ENCODE measurements at regions not wholly inside any gene's neighbourhood (a gene's known extent, or its start where the extent isn't known, plus 50 kb on each side); places are given as distances from the start of the nearest gene placed in this dataset.

DNA sequence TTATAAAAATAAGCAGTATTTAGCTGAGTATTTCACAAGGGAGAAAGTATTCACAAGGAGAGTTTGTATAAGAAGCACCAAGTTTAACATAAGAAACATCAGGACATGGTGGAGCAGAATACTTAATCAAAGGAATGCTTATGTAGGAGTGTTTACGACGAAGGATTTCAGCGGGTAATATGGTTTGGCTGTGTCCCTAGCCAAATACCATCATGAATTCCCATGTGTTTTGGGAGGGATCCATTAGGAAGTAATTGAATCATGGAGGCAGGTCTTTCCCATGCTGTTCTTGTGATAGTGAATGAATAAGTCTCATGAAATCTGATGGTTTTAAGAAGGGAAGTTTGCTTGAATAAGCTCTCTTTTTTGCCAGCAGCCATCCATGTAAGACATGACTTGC, 1099.1 kb upstream of the ADGRB3 start:
- ChIA-PET CTCF (no interaction called here), POLR2A (no interaction called here)
- no peak for DNase-seq (ENCODE audit: extremely low spot score)
- no peak for TF ChIP-seq LEF1 (IDR thresholded peaks at IDR 0.05; ENCODE audit: borderline replicate concordance)
- no peak for TF ChIP-seq SUZ12 (IDR thresholded peaks at IDR 0.05)
- TF ChIP-seq TARDBP (IDR thresholded peaks at IDR 0.05) = no peak
- no peak for TF ChIP-seq ELF4 (IDR thresholded peaks at IDR 0.05)
- TF ChIP-seq NFRKB (IDR thresholded peaks at IDR 0.05) = no peak
- TF ChIP-seq CTBP1 (IDR thresholded peaks at IDR 0.05; ENCODE audit: borderline replicate concordance) = no peak
- TF ChIP-seq FOXK2 (IDR thresholded peaks at IDR 0.05) = no peak
- TF ChIP-seq FOXA1 (IDR thresholded peaks at IDR 0.05) = no peak
- no peak for TF ChIP-seq SP1 (IDR thresholded peaks at IDR 0.05)
- no peak for TF ChIP-seq L3MBTL2 (conservative IDR thresholded peaks at IDR 0.05)
- no peak for TF ChIP-seq ZNF384 (IDR thresholded peaks at IDR 0.05)
- no peak for TF ChIP-seq BHLHE40 (IDR thresholded peaks at IDR 0.05; ENCODE audit: borderline replicate concordance)
- TF ChIP-seq HDGF (IDR thresholded peaks at IDR 0.05; ENCODE audit: borderline replicate concordance) = no peak

- ChIA-PET POLR2A (no interaction called here), CTCF (interaction anchor here (0.7 kb wide), 1 partner anchor 10 kb away, joined by 3 read pairs; no protein-coding TSS in a partner anchor)
- DNase-seq (ENCODE audit: extremely low spot score) = no peak
- TF ChIP-seq SUZ12 (IDR thresholded peaks at IDR 0.05) (no peak), NFRKB (IDR thresholded peaks at IDR 0.05) (no peak), HDGF (IDR thresholded peaks at IDR 0.05; ENCODE audit: borderline replicate concordance) (no peak)
- TF ChIP-seq, protein P1, sequence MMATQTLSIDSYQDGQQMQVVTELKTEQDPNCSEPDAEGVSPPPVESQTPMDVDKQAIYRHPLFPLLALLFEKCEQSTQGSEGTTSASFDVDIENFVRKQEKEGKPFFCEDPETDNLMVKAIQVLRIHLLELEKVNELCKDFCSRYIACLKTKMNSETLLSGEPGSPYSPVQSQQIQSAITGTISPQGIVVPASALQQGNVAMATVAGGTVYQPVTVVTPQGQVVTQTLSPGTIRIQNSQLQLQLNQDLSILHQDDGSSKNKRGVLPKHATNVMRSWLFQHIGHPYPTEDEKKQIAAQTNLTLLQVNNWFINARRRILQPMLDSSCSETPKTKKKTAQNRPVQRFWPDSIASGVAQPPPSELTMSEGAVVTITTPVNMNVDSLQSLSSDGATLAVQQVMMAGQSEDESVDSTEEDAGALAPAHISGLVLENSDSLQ (IDR thresholded peaks at IDR 0.05) = no peak
Observed at GRCh38 chr6:67506352-67506751, 1128.7 kb upstream of the ADGRB3 start.

DNA sequence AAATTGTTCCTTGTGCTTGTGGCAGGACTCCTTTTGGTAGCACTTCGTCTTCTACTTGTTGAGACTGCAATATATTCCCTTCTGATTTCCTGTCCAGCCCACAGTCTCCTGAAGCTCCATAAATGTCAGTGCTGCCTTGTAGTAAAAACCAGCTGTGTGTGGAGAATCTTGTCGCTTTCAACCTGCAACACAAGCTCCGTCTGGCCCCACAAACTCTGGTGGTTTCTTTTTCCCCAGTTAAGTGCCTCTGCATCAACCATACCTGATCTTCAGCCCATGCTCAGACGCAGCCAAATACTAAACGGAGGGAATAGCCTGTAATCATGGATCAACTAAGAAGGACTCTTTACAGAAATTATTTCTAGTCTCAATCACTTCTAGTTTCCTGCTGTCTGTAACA, 1133.3 kb upstream of the ADGRB3 start:
- DNase-seq (ENCODE audit: extremely low spot score) = no peak
- TF ChIP-seq NFRKB (IDR thresholded peaks at IDR 0.05) = no peak
- no peak for TF ChIP-seq HDGF (IDR thresholded peaks at IDR 0.05; ENCODE audit: borderline replicate concordance)
- no peak for TF ChIP-seq FOXA1 (IDR thresholded peaks at IDR 0.05)
- no peak for TF ChIP-seq LEF1 (IDR thresholded peaks at IDR 0.05; ENCODE audit: borderline replicate concordance)
- TF ChIP-seq SP1 (IDR thresholded peaks at IDR 0.05) = no peak
- TF ChIP-seq ELF4 (IDR thresholded peaks at IDR 0.05) = no peak
- no peak for TF ChIP-seq FOXM1 (IDR thresholded peaks at IDR 0.05; ENCODE audit: borderline replicate concordance)
- TF ChIP-seq BHLHE40 (IDR thresholded peaks at IDR 0.05; ENCODE audit: borderline replicate concordance) = no peak
- no peak for TF ChIP-seq L3MBTL2 (conservative IDR thresholded peaks at IDR 0.05)
- no peak for TF ChIP-seq SUZ12 (IDR thresholded peaks at IDR 0.05)
- no peak for TF ChIP-seq ARNT (IDR thresholded peaks at IDR 0.05)
- TF ChIP-seq, protein P1 (IDR thresholded peaks at IDR 0.05) = no peak
- no peak for TF ChIP-seq TARDBP (IDR thresholded peaks at IDR 0.05)
- no peak for TF ChIP-seq CTBP1 (IDR thresholded peaks at IDR 0.05; ENCODE audit: borderline replicate concordance)
- no peak for TF ChIP-seq FOXK2 (IDR thresholded peaks at IDR 0.05)
- no peak for TF ChIP-seq ZNF384 (IDR thresholded peaks at IDR 0.05)
- POLR2A ChIA-PET = no interaction called here
- CTCF ChIA-PET = no interaction called here

DNA sequence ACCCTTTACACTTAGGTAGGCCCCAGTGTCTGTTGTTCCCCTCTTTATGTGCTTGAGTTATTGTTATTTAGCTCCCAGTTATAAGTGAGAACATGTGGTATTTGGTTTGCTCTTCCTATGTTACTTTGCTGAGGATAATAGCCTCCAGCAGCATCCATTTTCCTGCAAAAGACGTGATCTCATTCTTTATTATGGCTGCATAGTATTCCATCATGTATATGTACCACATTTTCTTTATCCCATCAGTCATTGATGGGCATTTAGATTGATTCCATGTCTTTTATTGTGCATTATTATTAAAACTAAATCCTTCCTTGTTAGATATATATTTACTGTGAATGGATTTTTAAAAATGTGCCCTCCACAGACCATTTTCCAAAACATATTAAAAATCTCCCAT, 1137.3 kb upstream of the ADGRB3 start:
- TF ChIP-seq FOXK2 (IDR thresholded peaks at IDR 0.05) = no peak
- TF ChIP-seq ARNT (IDR thresholded peaks at IDR 0.05) = no peak
- no peak for TF ChIP-seq LEF1 (IDR thresholded peaks at IDR 0.05; ENCODE audit: borderline replicate concordance)
- TF ChIP-seq BHLHE40 (IDR thresholded peaks at IDR 0.05; ENCODE audit: borderline replicate concordance) = no peak
- TF ChIP-seq FOXM1 (IDR thresholded peaks at IDR 0.05; ENCODE audit: borderline replicate concordance) = no peak
- TF ChIP-seq SP1 (IDR thresholded peaks at IDR 0.05) = no peak
- no peak for TF ChIP-seq HDGF (IDR thresholded peaks at IDR 0.05; ENCODE audit: borderline replicate concordance)
- no peak for TF ChIP-seq SUZ12 (IDR thresholded peaks at IDR 0.05)
- no peak for TF ChIP-seq L3MBTL2 (conservative IDR thresholded peaks at IDR 0.05)
- TF ChIP-seq ZNF384 (IDR thresholded peaks at IDR 0.05) = no peak
- no peak for TF ChIP-seq CTBP1 (IDR thresholded peaks at IDR 0.05; ENCODE audit: borderline replicate concordance)
- no peak for TF ChIP-seq NFRKB (IDR thresholded peaks at IDR 0.05)
- no peak for TF ChIP-seq TARDBP (IDR thresholded peaks at IDR 0.05)
- no peak for TF ChIP-seq ELF4 (IDR thresholded peaks at IDR 0.05)
- TF ChIP-seq, protein P1 (IDR thresholded peaks at IDR 0.05) = no peak
- no peak for TF ChIP-seq FOXA1 (IDR thresholded peaks at IDR 0.05)
- no peak for DNase-seq (ENCODE audit: extremely low spot score)
- POLR2A ChIA-PET = no interaction called here
- CTCF ChIA-PET = no interaction called here

DNA sequence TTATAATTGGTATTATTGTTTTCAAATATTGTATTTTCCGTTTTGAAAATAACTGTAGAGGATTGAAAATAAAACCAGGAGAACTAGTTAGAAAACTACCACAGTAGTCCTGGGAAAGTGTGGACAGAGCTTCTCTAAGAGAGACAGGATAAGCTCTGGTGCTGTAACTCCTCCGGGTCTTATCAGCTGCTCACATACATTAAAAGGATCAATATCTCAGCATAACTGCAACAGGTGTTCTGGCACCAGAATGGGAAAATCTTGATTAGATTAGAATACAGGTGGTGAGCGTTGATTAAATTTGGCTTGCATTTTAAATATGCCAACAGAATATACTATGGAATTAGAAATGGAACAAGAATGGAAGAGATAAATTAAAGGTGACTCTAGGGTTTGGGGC, 1138.9 kb upstream of the ADGRB3 start:
- CTCF ChIA-PET = no interaction called here
- POLR2A ChIA-PET = no interaction called here
- DNase-seq (ENCODE audit: extremely low spot score) = no peak
- TF ChIP-seq BHLHE40 (IDR thresholded peaks at IDR 0.05; ENCODE audit: borderline replicate concordance) (no peak), ARNT (IDR thresholded peaks at IDR 0.05) (no peak), ZNF384 (IDR thresholded peaks at IDR 0.05) (no peak), LEF1 (IDR thresholded peaks at IDR 0.05; ENCODE audit: borderline replicate concordance) (no peak), TARDBP (IDR thresholded peaks at IDR 0.05) (no peak), L3MBTL2 (conservative IDR thresholded peaks at IDR 0.05) (no peak), SP1 (IDR thresholded peaks at IDR 0.05) (no peak), ELF4 (IDR thresholded peaks at IDR 0.05) (no peak), SUZ12 (IDR thresholded peaks at IDR 0.05) (no peak), FOXA1 (IDR thresholded peaks at IDR 0.05) (no peak), CTBP1 (IDR thresholded peaks at IDR 0.05; ENCODE audit: borderline replicate concordance) (no peak), FOXM1 (IDR thresholded peaks at IDR 0.05; ENCODE audit: borderline replicate concordance) (no peak), FOXK2 (IDR thresholded peaks at IDR 0.05) (no peak)
- TF ChIP-seq, protein P1 (IDR thresholded peaks at IDR 0.05) = no peak

- TF ChIP-seq ZNF384 (IDR thresholded peaks at IDR 0.05) = no peak
- no peak for TF ChIP-seq TARDBP (IDR thresholded peaks at IDR 0.05)
- no peak for TF ChIP-seq BHLHE40 (IDR thresholded peaks at IDR 0.05; ENCODE audit: borderline replicate concordance)
- TF ChIP-seq LEF1 (IDR thresholded peaks at IDR 0.05; ENCODE audit: borderline replicate concordance) = no peak
- no peak for TF ChIP-seq FOXM1 (IDR thresholded peaks at IDR 0.05; ENCODE audit: borderline replicate concordance)
- TF ChIP-seq SUZ12 (IDR thresholded peaks at IDR 0.05) = no peak
- no peak for TF ChIP-seq SP1 (IDR thresholded peaks at IDR 0.05)
- no peak for TF ChIP-seq HDGF (IDR thresholded peaks at IDR 0.05; ENCODE audit: borderline replicate concordance)
- no peak for TF ChIP-seq FOXA1 (IDR thresholded peaks at IDR 0.05)
- TF ChIP-seq, protein P1 (IDR thresholded peaks at IDR 0.05) = no peak
- TF ChIP-seq FOXK2 (IDR thresholded peaks at IDR 0.05) = no peak
- TF ChIP-seq ELF4 (IDR thresholded peaks at IDR 0.05) = no peak
- no peak for TF ChIP-seq CTBP1 (IDR thresholded peaks at IDR 0.05; ENCODE audit: borderline replicate concordance)
- TF ChIP-seq ARNT (IDR thresholded peaks at IDR 0.05) = no peak
- TF ChIP-seq L3MBTL2 (conservative IDR thresholded peaks at IDR 0.05) = no peak
- TF ChIP-seq NFRKB (IDR thresholded peaks at IDR 0.05) = no peak
- ChIA-PET CTCF (no interaction called here), POLR2A (no interaction called here)
- DNase-seq (ENCODE audit: extremely low spot score) = no peak
Observed at GRCh38 chr6:67493682-67494081, 1141.4 kb upstream of the ADGRB3 start.
